ENCODE measurements at regions not wholly inside any gene's neighbourhood (a gene's known extent, or its start where the extent isn't known, plus 50 kb on each side); places are given as distances from the start of the nearest gene placed in this dataset.
"Not testable (repeated sequence)": the region's sequence is repeated elsewhere in the genome, so short reads cannot be mapped to it uniquely, and the experiment has no call there.

GRCh38 chr2:430291-431040, 142.6 kb upstream of the ALKAL2 start:
- no peak for DNase-seq (ENCODE audit: low read depth, low spot score)

GRCh38 chr2:429575-430254, 141.8 kb upstream of the ALKAL2 start:
- DNase-seq (ENCODE audit: low read depth, low spot score), result no peak

- DNase-seq (ENCODE audit: low read depth, low spot score), result no peak
Observed at GRCh38 chr2:429142-429541, 141.3 kb upstream of the ALKAL2 start.

GRCh38 chr2:428591-428990, 140.7 kb upstream of the ALKAL2 start:
- DNase-seq (ENCODE audit: low read depth, low spot score), result no peak

GRCh38 chr2:426696-427095, 138.8 kb upstream of the ALKAL2 start:
- not testable (repeated sequence) for DNase-seq (ENCODE audit: low read depth, low spot score)

- DNase-seq (ENCODE audit: low read depth, low spot score), result no peak
Observed at GRCh38 chr2:425947-426346, 138.1 kb upstream of the ALKAL2 start.

- no peak for DNase-seq (ENCODE audit: low read depth, low spot score)
Observed at GRCh38 chr2:425243-425642, 137.4 kb upstream of the ALKAL2 start.

- peak; percentile 15 for DNase-seq (ENCODE audit: low read depth, low spot score)
Observed at GRCh38 chr2:424306-425171, 136.6 kb upstream of the ALKAL2 start.

GRCh38 chr2:423479-423878, 135.6 kb upstream of the ALKAL2 start:
- DNase-seq (ENCODE audit: low read depth, low spot score), result no peak

GRCh38 chr2:422676-423435, 135.0 kb upstream of the ALKAL2 start:
- no peak for DNase-seq (ENCODE audit: low read depth, low spot score)

GRCh38 chr2:421406-421805, 133.5 kb upstream of the ALKAL2 start:
- DNase-seq (ENCODE audit: low read depth, low spot score), result no peak

GRCh38 chr2:419687-420317, 131.9 kb upstream of the ALKAL2 start:
- no peak for DNase-seq (ENCODE audit: low read depth, low spot score)

GRCh38 chr2:417662-418061, 129.8 kb upstream of the ALKAL2 start:
- DNase-seq (ENCODE audit: low read depth, low spot score), result no peak

- no peak for DNase-seq (ENCODE audit: low read depth, low spot score)
Observed at GRCh38 chr2:417006-417405, 129.1 kb upstream of the ALKAL2 start.

GRCh38 chr2:415986-416610, 128.2 kb upstream of the ALKAL2 start:
- no peak for DNase-seq (ENCODE audit: low read depth, low spot score)

- no peak for DNase-seq (ENCODE audit: low read depth, low spot score)
Observed at GRCh38 chr2:409523-409922, 121.6 kb upstream of the ALKAL2 start.

GRCh38 chr2:407630-408029, 119.7 kb upstream of the ALKAL2 start:
- DNase-seq (ENCODE audit: low read depth, low spot score), result no peak

- DNase-seq (ENCODE audit: low read depth, low spot score), result no peak
Observed at GRCh38 chr2:406876-407275, 119.0 kb upstream of the ALKAL2 start.

- DNase-seq (ENCODE audit: low read depth, low spot score), result no peak
Observed at GRCh38 chr2:406231-406630, 118.3 kb upstream of the ALKAL2 start.

- DNase-seq (ENCODE audit: low read depth, low spot score), result no peak
Observed at GRCh38 chr2:404581-404980, 116.7 kb upstream of the ALKAL2 start.

- no peak for DNase-seq (ENCODE audit: low read depth, low spot score)
Observed at GRCh38 chr2:403682-404081, 115.8 kb upstream of the ALKAL2 start.

Measured in astrocyte of the hippocampus (primary cell).